WTC11 (cell line): ENCODE measurements at regions not wholly inside any gene's neighbourhood (a gene's known extent, or its start where the extent isn't known, plus 50 kb on each side); places are given as distances from the start of the nearest gene placed in this dataset.
"Not testable (repeated sequence)": the region's sequence is repeated elsewhere in the genome, so short reads cannot be mapped to it uniquely, and the experiment has no call there.

Experiments
- ATAC-seq: fragments of 200-7000 bp; cut with Tn5 transposase; 2 replicates; pipeline ENCODE4 v1.10.0; 2021; ENCODE audit warnings: mild to moderate bottlenecking, moderate library complexity
- CTCF ChIA-PET: fragments of 300-600 bp; sonication (Branson Sonifier 250); formaldehyde crosslinking; loops from one replicate; lab custom pipeline; 2021; ENCODE audit warnings: antibody characterized with exemption; lab: Charles Lee
- POLR2A ChIA-PET: fragments of 350-600 bp; sonication (Branson Sonifier 250); formaldehyde crosslinking; loops from one replicate; lab custom pipeline; 2021; ENCODE audit warnings: antibody characterized with exemption; lab: Charles Lee
- DNase-seq: peaks from one replicate; pipeline ENCODE4 v3.0.0; 2021; ENCODE audit warnings: low spot score
- H3K27ac Mint-ChIP-seq: 2 replicates; pipeline ENCODE4 v1.8.0; 2021; ENCODE audit warnings: mixed read lengths
- H3K27me3 Mint-ChIP-seq: 2 replicates; pipeline ENCODE4 v1.8.0; 2021; ENCODE audit warnings: low read depth, mild to moderate bottlenecking, moderate library complexity, mixed read lengths
- H3K36me3 Mint-ChIP-seq: 2 replicates; pipeline ENCODE4 v1.8.0; 2021; ENCODE audit warnings: mixed read lengths
- H3K4me1 Mint-ChIP-seq: 2 replicates; pipeline ENCODE4 v1.8.0; 2022; ENCODE audit warnings: mixed read lengths
- H3K4me3 Mint-ChIP-seq: 2 replicates; pipeline ENCODE4 v1.8.0; 2021; ENCODE audit warnings: mild to moderate bottlenecking, moderate library complexity, mixed read lengths
- H3K9me3 Mint-ChIP-seq: 2 replicates; pipeline ENCODE4 v1.8.0; 2021; ENCODE audit warnings: mixed read lengths
- CBFB ChIP-seq: sonication (generic); formaldehyde crosslinking; IDR thresholded peaks from 2 replicates; pipeline ENCODE4 v1.8.1; 2022; ENCODE audit warnings: mild to moderate bottlenecking, low read depth, missing genetic modification reagents
- CREB1 ChIP-seq: sonication (generic); formaldehyde crosslinking; IDR thresholded peaks from 2 replicates; pipeline ENCODE4 v1.8.0; 2023; ENCODE audit warnings: mild to moderate bottlenecking, missing genetic modification reagents
- CREM ChIP-seq: sonication (generic); formaldehyde crosslinking; IDR thresholded peaks from 2 replicates; pipeline ENCODE4 v1.8.1; 2022; ENCODE audit warnings: mild to moderate bottlenecking, missing genetic modification reagents, moderate library complexity
- MXD4 ChIP-seq: fragments of 250-450 bp; sonication (Bioruptor Pico); IDR thresholded peaks from 2 replicates; pipeline ENCODE4 v1.8.0; 2021; ENCODE audit warnings: mild to moderate bottlenecking, moderate library complexity, borderline replicate concordance
- PRRX2 ChIP-seq: fragments of 250-450 bp; sonication (Bioruptor Pico); IDR thresholded peaks from 2 replicates; pipeline ENCODE4 v1.8.0; 2021; ENCODE audit warnings: mild to moderate bottlenecking
- RELA ChIP-seq: sonication (generic); formaldehyde crosslinking; IDR thresholded peaks from 2 replicates; pipeline ENCODE4 v1.8.1; 2022; ENCODE audit warnings: missing genetic modification reagents, mild to moderate bottlenecking, borderline replicate concordance
- ZNF138 ChIP-seq: sonication (generic); formaldehyde crosslinking; conservative IDR thresholded peaks from 2 replicates; pipeline ENCODE4 v1.8.1; 2022; ENCODE audit warnings: mild to moderate bottlenecking, moderate library complexity, missing genetic modification reagents
- ZNF232 ChIP-seq: sonication (generic); formaldehyde crosslinking; IDR thresholded peaks from 2 replicates; pipeline ENCODE4 v1.8.0; 2022; ENCODE audit warnings: mild to moderate bottlenecking, missing genetic modification reagents
- ZNF263 ChIP-seq: sonication (generic); formaldehyde crosslinking; IDR thresholded peaks from 2 replicates; pipeline ENCODE4 v1.8.1; 2022; ENCODE audit warnings: low read depth, mild to moderate bottlenecking, moderate library complexity, missing genetic modification reagents
- ZNF423 ChIP-seq: fragments of 250-450 bp; sonication (Bioruptor Pico); IDR thresholded peaks from 2 replicates; pipeline ENCODE4 v2.1.2; 2022; ENCODE audit warnings: mild to moderate bottlenecking, moderate library complexity
- TF ChIP-seq, protein P1 (sequence below): sonication (generic); formaldehyde crosslinking; IDR thresholded peaks from 2 replicates; pipeline ENCODE4 v1.8.1; 2022; ENCODE audit warnings: low read depth, mild to moderate bottlenecking, moderate library complexity, missing genetic modification reagents, borderline replicate concordance
- TF ChIP-seq, protein P2 (sequence below): sonication (generic); formaldehyde crosslinking; IDR thresholded peaks from 2 replicates; pipeline ENCODE4 v1.8.0; 2022; ENCODE audit warnings: mild to moderate bottlenecking, missing genetic modification reagents
- TF ChIP-seq, protein P3 (sequence below): sonication (generic); formaldehyde crosslinking; IDR thresholded peaks from 2 replicates; pipeline ENCODE4 v1.8.1; 2022; ENCODE audit warnings: mild to moderate bottlenecking, moderate library complexity, missing genetic modification reagents
- TF ChIP-seq, protein P4 (sequence below): sonication (generic); formaldehyde crosslinking; conservative IDR thresholded peaks from 2 replicates; pipeline ENCODE4 v1.8.1; 2022; ENCODE audit warnings: mild to moderate bottlenecking, missing genetic modification reagents
- TF ChIP-seq, protein P5 (sequence below): sonication (generic); formaldehyde crosslinking; IDR thresholded peaks from 2 replicates; pipeline ENCODE4 v1.8.1; 2023; ENCODE audit warnings: mild to moderate bottlenecking, missing genetic modification reagents, moderate library complexity
- TF ChIP-seq, protein P6 (sequence below): fragments of 250-450 bp; sonication (Bioruptor Pico); IDR thresholded peaks from 2 replicates; pipeline ENCODE4 v1.9.0; 2021; ENCODE audit warnings: moderate library complexity, mild to moderate bottlenecking, inconsistent platforms, borderline replicate concordance
- TF ChIP-seq, protein P7 (sequence below): fragments of 250-450 bp; sonication (Bioruptor Pico); IDR thresholded peaks from 2 replicates; pipeline ENCODE4 v1.9.0; 2021; ENCODE audit warnings: mild to moderate bottlenecking
- TF ChIP-seq, protein P8 (sequence below): sonication (generic); formaldehyde crosslinking; IDR thresholded peaks from 2 replicates; pipeline ENCODE4 v1.8.1; 2023; ENCODE audit warnings: mild to moderate bottlenecking, missing genetic modification reagents
- TF ChIP-seq, protein P9 (sequence below): sonication (generic); formaldehyde crosslinking; IDR thresholded peaks from 2 replicates; pipeline ENCODE4 v1.8.0; 2022; ENCODE audit warnings: mild to moderate bottlenecking, missing genetic modification reagents

DNA sequence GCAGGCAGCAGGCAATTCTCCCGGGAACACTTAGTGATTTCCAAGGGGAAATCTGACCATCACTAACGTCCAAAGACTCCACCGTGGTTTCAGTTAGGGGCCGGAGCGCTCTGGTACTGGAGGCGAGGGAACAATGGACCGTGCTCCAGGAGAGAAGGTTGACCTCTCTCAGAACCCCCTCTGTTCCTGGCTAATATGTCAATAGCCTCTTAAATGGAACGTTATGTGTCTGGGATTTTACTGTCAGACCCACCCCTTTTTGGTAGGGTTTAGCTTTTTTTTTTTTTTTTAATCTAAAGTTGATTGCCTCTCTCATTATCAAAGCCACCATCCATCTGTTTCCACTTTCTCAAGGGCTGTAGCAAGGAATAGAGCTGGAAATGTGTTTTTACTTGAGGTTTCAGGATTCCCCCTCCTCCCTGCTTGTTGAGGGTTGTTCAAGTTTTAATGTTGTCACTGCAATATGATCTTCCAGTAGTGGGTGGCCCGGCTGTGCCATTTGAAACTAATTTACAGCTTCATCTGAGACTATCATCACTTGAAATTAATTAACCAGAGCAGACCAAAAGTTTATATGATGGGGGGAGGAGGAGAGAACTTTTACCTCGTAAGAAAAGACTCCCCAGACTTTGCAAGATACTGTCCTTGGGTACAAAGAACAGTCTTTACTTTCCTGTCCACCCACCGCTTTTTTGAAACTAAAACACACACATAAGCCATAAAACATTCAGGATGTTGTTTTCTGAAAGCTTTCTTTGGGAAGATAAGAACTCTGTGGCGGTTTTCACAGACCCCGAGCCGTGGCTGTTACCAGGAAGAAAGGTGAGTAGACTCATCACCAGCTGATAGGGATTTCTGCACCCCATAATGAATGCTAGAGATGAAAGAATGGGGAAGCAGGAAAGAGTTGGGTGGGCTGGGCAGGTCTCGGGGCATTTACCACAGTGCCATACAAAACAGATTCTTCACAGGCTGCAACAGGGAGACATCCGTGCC, 187.8 kb downstream of the UACA start:
- H3K36me3 Mint-ChIP-seq: peaks cover 10% of the 10 kb centered on the region
- POLR2A ChIA-PET: no interaction called here
- no peak overlapping the region for H3K4me3 Mint-ChIP-seq
- DNase-seq (no peak), ATAC-seq (no peak)
- peaks cover 13% of the 10 kb centered on the region for H3K9me3 Mint-ChIP-seq
- peaks cover 17% of the 10 kb centered on the region for H3K4me1 Mint-ChIP-seq
- H3K27me3 Mint-ChIP-seq: no peaks in the 10 kb centered on the region
- no peak for TF ChIP-seq ZNF138 (CRISPR knock-in tag)
- no peak for TF ChIP-seq CBFB (CRISPR knock-in tag)
- TF ChIP-seq, protein P1, sequence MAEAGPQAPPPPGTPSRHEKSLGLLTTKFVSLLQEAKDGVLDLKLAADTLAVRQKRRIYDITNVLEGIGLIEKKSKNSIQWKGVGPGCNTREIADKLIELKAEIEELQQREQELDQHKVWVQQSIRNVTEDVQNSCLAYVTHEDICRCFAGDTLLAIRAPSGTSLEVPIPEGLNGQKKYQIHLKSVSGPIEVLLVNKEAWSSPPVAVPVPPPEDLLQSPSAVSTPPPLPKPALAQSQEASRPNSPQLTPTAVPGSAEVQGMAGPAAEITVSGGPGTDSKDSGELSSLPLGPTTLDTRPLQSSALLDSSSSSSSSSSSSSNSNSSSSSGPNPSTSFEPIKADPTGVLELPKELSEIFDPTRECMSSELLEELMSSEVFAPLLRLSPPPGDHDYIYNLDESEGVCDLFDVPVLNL: no peak
- TF ChIP-seq, protein P2, sequence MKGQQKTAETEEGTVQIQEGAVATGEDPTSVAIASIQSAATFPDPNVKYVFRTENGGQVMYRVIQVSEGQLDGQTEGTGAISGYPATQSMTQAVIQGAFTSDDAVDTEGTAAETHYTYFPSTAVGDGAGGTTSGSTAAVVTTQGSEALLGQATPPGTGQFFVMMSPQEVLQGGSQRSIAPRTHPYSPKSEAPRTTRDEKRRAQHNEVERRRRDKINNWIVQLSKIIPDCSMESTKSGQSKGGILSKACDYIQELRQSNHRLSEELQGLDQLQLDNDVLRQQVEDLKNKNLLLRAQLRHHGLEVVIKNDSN (CRISPR knock-in tag): no peak
- TF ChIP-seq, protein P3, sequence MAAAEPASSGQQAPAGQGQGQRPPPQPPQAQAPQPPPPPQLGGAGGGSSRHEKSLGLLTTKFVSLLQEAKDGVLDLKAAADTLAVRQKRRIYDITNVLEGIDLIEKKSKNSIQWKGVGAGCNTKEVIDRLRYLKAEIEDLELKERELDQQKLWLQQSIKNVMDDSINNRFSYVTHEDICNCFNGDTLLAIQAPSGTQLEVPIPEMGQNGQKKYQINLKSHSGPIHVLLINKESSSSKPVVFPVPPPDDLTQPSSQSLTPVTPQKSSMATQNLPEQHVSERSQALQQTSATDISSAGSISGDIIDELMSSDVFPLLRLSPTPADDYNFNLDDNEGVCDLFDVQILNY (CRISPR knock-in tag): no peak
- TF ChIP-seq, protein P4, sequence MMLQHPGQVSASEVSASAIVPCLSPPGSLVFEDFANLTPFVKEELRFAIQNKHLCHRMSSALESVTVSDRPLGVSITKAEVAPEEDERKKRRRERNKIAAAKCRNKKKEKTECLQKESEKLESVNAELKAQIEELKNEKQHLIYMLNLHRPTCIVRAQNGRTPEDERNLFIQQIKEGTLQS (CRISPR knock-in tag): no peak
- TF ChIP-seq, protein P5, sequence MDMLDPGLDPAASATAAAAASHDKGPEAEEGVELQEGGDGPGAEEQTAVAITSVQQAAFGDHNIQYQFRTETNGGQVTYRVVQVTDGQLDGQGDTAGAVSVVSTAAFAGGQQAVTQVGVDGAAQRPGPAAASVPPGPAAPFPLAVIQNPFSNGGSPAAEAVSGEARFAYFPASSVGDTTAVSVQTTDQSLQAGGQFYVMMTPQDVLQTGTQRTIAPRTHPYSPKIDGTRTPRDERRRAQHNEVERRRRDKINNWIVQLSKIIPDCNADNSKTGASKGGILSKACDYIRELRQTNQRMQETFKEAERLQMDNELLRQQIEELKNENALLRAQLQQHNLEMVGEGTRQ: no peak
- no peak for TF ChIP-seq ZNF232 (CRISPR knock-in tag)
- TF ChIP-seq, protein P6, sequence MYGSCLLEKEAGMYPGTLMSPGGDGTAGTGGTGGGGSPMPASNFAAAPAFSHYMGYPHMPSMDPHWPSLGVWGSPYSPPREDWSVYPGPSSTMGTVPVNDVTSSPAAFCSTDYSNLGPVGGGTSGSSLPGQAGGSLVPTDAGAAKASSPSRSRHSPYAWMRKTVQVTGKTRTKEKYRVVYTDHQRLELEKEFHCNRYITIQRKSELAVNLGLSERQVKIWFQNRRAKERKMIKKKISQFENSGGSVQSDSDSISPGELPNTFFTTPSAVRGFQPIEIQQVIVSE (CRISPR knock-in tag): no peak
- TF ChIP-seq CREB1 (CRISPR knock-in tag): no peak
- no peak for TF ChIP-seq ZNF423 (CRISPR knock-in tag)
- TF ChIP-seq, protein P7, sequence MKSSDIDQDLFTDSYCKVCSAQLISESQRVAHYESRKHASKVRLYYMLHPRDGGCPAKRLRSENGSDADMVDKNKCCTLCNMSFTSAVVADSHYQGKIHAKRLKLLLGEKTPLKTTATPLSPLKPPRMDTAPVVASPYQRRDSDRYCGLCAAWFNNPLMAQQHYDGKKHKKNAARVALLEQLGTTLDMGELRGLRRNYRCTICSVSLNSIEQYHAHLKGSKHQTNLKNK (CRISPR knock-in tag): no peak
- no peak for TF ChIP-seq CREM (CRISPR knock-in tag)
- TF ChIP-seq ZNF263 (CRISPR knock-in tag): no peak
- TF ChIP-seq RELA (CRISPR knock-in tag): no peak
- TF ChIP-seq, protein P8, sequence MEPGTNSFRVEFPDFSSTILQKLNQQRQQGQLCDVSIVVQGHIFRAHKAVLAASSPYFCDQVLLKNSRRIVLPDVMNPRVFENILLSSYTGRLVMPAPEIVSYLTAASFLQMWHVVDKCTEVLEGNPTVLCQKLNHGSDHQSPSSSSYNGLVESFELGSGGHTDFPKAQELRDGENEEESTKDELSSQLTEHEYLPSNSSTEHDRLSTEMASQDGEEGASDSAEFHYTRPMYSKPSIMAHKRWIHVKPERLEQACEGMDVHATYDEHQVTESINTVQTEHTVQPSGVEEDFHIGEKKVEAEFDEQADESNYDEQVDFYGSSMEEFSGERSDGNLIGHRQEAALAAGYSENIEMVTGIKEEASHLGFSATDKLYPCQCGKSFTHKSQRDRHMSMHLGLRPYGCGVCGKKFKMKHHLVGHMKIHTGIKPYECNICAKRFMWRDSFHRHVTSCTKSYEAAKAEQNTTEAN (CRISPR knock-in tag): no peak
- TF ChIP-seq PRRX2 (CRISPR knock-in tag): no peak
- no peak for TF ChIP-seq MXD4 (CRISPR knock-in tag)
- TF ChIP-seq, protein P9, sequence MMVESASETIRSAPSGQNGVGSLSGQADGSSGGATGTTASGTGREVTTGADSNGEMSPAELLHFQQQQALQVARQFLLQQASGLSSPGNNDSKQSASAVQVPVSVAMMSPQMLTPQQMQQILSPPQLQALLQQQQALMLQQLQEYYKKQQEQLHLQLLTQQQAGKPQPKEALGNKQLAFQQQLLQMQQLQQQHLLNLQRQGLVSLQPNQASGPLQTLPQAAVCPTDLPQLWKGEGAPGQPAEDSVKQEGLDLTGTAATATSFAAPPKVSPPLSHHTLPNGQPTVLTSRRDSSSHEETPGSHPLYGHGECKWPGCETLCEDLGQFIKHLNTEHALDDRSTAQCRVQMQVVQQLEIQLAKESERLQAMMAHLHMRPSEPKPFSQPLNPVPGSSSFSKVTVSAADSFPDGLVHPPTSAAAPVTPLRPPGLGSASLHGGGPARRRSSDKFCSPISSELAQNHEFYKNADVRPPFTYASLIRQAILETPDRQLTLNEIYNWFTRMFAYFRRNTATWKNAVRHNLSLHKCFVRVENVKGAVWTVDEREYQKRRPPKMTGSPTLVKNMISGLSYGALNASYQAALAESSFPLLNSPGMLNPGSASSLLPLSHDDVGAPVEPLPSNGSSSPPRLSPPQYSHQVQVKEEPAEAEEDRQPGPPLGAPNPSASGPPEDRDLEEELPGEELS (CRISPR knock-in tag): no peak
- CTCF ChIA-PET: interaction anchor here (0.7 to 1.4 kb wide), 5 partner anchors 9 to 909 kb away, joined by 3 to 4 read pairs (median 3); no protein-coding TSS in a partner anchor
- H3K27ac Mint-ChIP-seq: no peak overlapping the region

DNA sequence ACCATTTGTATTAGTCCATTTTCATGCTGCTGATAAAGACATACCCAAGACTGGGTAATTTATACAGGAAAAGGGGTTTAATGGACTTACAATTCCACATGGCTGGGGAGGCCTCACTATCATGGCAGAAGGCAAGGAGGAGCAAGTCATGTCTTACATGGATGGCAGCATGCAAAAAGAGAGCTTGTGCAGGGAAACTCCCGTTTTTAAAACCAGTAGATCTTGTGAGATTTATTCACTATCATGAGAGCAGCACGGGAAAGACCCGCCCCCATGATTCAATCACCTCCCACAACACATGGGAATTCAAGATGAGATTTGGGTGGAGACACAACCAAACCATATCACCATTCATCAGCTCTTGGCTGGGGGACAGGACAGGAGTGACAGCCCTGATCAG, 189.0 kb downstream of the UACA start:
- H3K4me3 Mint-ChIP-seq, H3K27me3 Mint-ChIP-seq, POLR2A ChIA-PET, H3K36me3 Mint-ChIP-seq, H3K4me1 Mint-ChIP-seq, H3K27ac Mint-ChIP-seq, DNase-seq, ATAC-seq: not testable (repeated sequence)
- CTCF ChIA-PET: interaction anchor here (1.0 kb wide), 1 partner anchor 11 kb away, joined by 4 read pairs; no protein-coding TSS in a partner anchor
- H3K9me3 Mint-ChIP-seq: peaks cover 13% of the 10 kb centered on the region
